GM23338 (cell line): ENCODE measurements at regions not wholly inside any gene's neighbourhood (a gene's known extent, or its start where the extent isn't known, plus 50 kb on each side); places are given as distances from the start of the nearest gene placed in this dataset.

ENCODE experiments used
- CREB1 ChIP-seq: fragments of 250-450 bp; sonication (Bioruptor Pico); IDR thresholded peaks from 2 replicates; pipeline ENCODE4 v1.5.0; 2020; ENCODE audit warnings: low read depth, mild to moderate bottlenecking, moderate library complexity
- CTCF ChIP-seq, 2 experiments: fragments of 200-600 bp in 1 of 2; sonication (generic) in 1 of 2; conservative IDR thresholded peaks; 2 replicates each; pipeline versions ENCODE4 v1.5.1 to v1.6.1; 2016 to 2017; ENCODE audit warnings: antibody characterized with exemption in 2 of 2, low read depth in 2 of 2, mild to moderate bottlenecking in 2 of 2, moderate library complexity in 1 of 2
- EZH2 ChIP-seq: fragments of 200-600 bp; sonication (generic); IDR thresholded peaks from one replicate; pipeline ENCODE4 v1.8.0; 2017; ENCODE audit warnings: antibody characterized with exemption, mild to moderate bottlenecking, low read depth; ENCODE audit not compliant: unreplicated experiment
- EZH2phosphoT487 ChIP-seq: fragments of 200-600 bp; sonication (generic); IDR thresholded peaks from one replicate; pipeline ENCODE4 v1.8.1; 2018; ENCODE audit warnings: antibody characterized with exemption; ENCODE audit not compliant: unreplicated experiment
- JUNB ChIP-seq: IDR thresholded peaks from one replicate; pipeline ENCODE4 v1.6.1; 2016; ENCODE audit warnings: antibody characterized with exemption; ENCODE audit not compliant: unreplicated experiment
- POLR2AphosphoS5 ChIP-seq: IDR thresholded peaks from 2 replicates; pipeline ENCODE4 v1.6.1; 2016; ENCODE audit warnings: antibody characterized with exemption, low read depth
- REST ChIP-seq: IDR thresholded peaks from one replicate; pipeline ENCODE4 v1.6.1; 2018; ENCODE audit warnings: antibody characterized with exemption; ENCODE audit not compliant: unreplicated experiment

- TF ChIP-seq CTCF (conservative IDR thresholded peaks at IDR 0.05; ENCODE audit: low read depth in 2 of 2) (no peak), REST (no peak), POLR2AphosphoS5 (no peak), JUNB (no peak), EZH2phosphoT487 (no peak), CREB1 (CRISPR knock-in tag) (no peak), EZH2 (no peak)
Observed at GRCh38 chr3:40713306-40713705, 188.5 kb downstream of the ZNF621 start.
